Testis (tissue), 2 donors: ENCODE measurements at regions not wholly inside any gene's neighbourhood (a gene's known extent, or its start where the extent isn't known, plus 50 kb on each side); places are given as distances from the start of the nearest gene placed in this dataset.

ENCODE experiments used
- DNase-seq: peaks from one replicate; pipeline ENCODE4 v3.0.0-alpha.2; 2019
- H3K27ac ChIP-seq, 2 donors: fragments of 200-600 bp; sonication (generic); one replicate each; pipeline ENCODE4 v1.5.1; 2019
- H3K27me3 ChIP-seq: fragments of 200-600 bp; sonication (generic); one replicate; pipeline ENCODE4 v1.5.1; 2019
- H3K36me3 ChIP-seq: fragments of 200-600 bp; sonication (generic); one replicate; pipeline ENCODE4 v1.5.1; 2017; ENCODE audit warnings: low read depth; ENCODE audit errors: missing control alignments
- H3K4me1 ChIP-seq: fragments of 200-600 bp; sonication (generic); one replicate; pipeline ENCODE4 v1.5.1; 2019
- H3K4me3 ChIP-seq, 2 donors: fragments of 200-600 bp; sonication (generic); one replicate each; pipeline ENCODE4 v1.5.1; 2017 to 2019
- H3K9me3 ChIP-seq: fragments of 200-600 bp; sonication (generic); one replicate; pipeline ENCODE4 v1.5.1; 2017
- CTCF ChIP-seq, 3 experiments: fragments of 450-650 bp in 2 of 3; fragments of 200-600 bp in 1 of 3; sonication (generic) in 1 of 3; IDR thresholded peaks; one replicate each; pipeline ENCODE4 v1.5.1; 2016 to 2019; ENCODE audit warnings: antibody characterized with exemption in 3 of 3, mild to moderate bottlenecking in 2 of 3, moderate library complexity in 1 of 3
- POLR2A ChIP-seq: fragments of 450-650 bp; IDR thresholded peaks from one replicate; pipeline ENCODE4 v1.6.1; 2017; ENCODE audit warnings: antibody characterized with exemption, mild to moderate bottlenecking, moderate library complexity
- WGBS, 2 donors: methylation state at CpG; one replicate each; pipeline ENCODE4 v1.1.5; 2018; 5-methylcytosine and 5-hydroxymethylcytosine counted together
- intact Hi-C: fragments of 100-400 bp; cut with DNase I; formaldehyde crosslinking; loops from one replicate; pipeline ENCODE4 v1.15.1; 2023; ENCODE audit warnings: low total_unique reads

- WGBS, 2 donors, result 76 to 79% methylated on average over 2 of the region's 2 CpGs
These were observed 596.5 kb downstream of the MATN1 start for GRCh38 chr1:30126848-30127247.

GRCh38 chr1:30125821-30126170, 597.6 kb downstream of the MATN1 start:
- no peak for TF ChIP-seq POLR2A
- TF ChIP-seq CTCF (IDR thresholded peaks at IDR 0.05), result no peak

More at GRCh38 chr1:30126848-30127247, 596.5 kb downstream of the MATN1 start:
- Histone ChIP-seq H3K27me3 (no peaks in the 10 kb centered on the region), H3K9me3 (no peaks in the 10 kb centered on the region), H3K27ac (no peak overlapping the region), H3K4me3 (no peak overlapping the region), H3K4me1 (no peaks in the 10 kb centered on the region), H3K36me3 (no peaks in the 10 kb centered on the region)
- intact Hi-C loops, result no loop called here
- no peak for DNase-seq
- no peak for TF ChIP-seq POLR2A
- TF ChIP-seq CTCF (IDR thresholded peaks at IDR 0.05), result no peak

GRCh38 chr1:30125021-30125820, 598.2 kb downstream of the MATN1 start:
- 82 to 91% methylated on average over 8 of the region's 8 CpGs for WGBS, 2 donors
- H3K27ac ChIP-seq, result no peak overlapping the region
- intact Hi-C loops, result no loop called here
- no peak overlapping the region for H3K4me3 ChIP-seq
- H3K27me3 ChIP-seq, result no peaks in the 10 kb centered on the region
- TF ChIP-seq CTCF (IDR thresholded peaks at IDR 0.05) (no peak), POLR2A (no peak)
- no peaks in the 10 kb centered on the region for H3K36me3 ChIP-seq
- no peaks in the 10 kb centered on the region for H3K9me3 ChIP-seq
- no peak for DNase-seq
- no peaks in the 10 kb centered on the region for H3K4me1 ChIP-seq

More at GRCh38 chr1:30125821-30126170, 597.6 kb downstream of the MATN1 start:
- no peaks in the 10 kb centered on the region for H3K4me1 ChIP-seq
- no peak overlapping the region for H3K27ac ChIP-seq
- no peak overlapping the region for H3K4me3 ChIP-seq
- H3K27me3 ChIP-seq, result no peaks in the 10 kb centered on the region
- intact Hi-C loops, result no loop called here
- WGBS, 2 donors, result 70% methylated on average over 3 of the region's 3 CpGs
- no peak for DNase-seq
- H3K9me3 ChIP-seq, result no peaks in the 10 kb centered on the region
- H3K36me3 ChIP-seq, result no peaks in the 10 kb centered on the region

- intact Hi-C loops, result no loop called here
- no peaks in the 10 kb centered on the region for H3K4me1 ChIP-seq
- no peak overlapping the region for H3K27ac ChIP-seq
- no peak overlapping the region for H3K4me3 ChIP-seq
- TF ChIP-seq POLR2A (no peak), CTCF (IDR thresholded peaks at IDR 0.05) (no peak)
- WGBS, 2 donors, result 27 to 62% methylated on average over 2 to 4 of the region's 4 CpGs
- no peaks in the 10 kb centered on the region for H3K36me3 ChIP-seq
- H3K27me3 ChIP-seq, result no peaks in the 10 kb centered on the region
- no peak for DNase-seq
- H3K9me3 ChIP-seq, result no peaks in the 10 kb centered on the region
These were observed 599.5 kb downstream of the MATN1 start for GRCh38 chr1:30123896-30124295.

- no peaks in the 10 kb centered on the region for H3K27me3 ChIP-seq
- TF ChIP-seq POLR2A (no peak), CTCF (IDR thresholded peaks at IDR 0.05) (no peak)
These were observed 600.3 kb downstream of the MATN1 start for GRCh38 chr1:30123036-30123435.

More at GRCh38 chr1:30123036-30123435, 600.3 kb downstream of the MATN1 start:
- H3K4me3 ChIP-seq, result no peak overlapping the region
- DNase-seq, result no peak
- H3K4me1 ChIP-seq, result no peaks in the 10 kb centered on the region
- H3K36me3 ChIP-seq, result no peaks in the 10 kb centered on the region
- intact Hi-C loops, result no loop called here
- H3K27ac ChIP-seq, result no peak overlapping the region
- H3K9me3 ChIP-seq, result no peaks in the 10 kb centered on the region
